GM18951 (cell line): ENCODE measurements at regions not wholly inside any gene's neighbourhood (a gene's known extent, or its start where the extent isn't known, plus 50 kb on each side); places are given as distances from the start of the nearest gene placed in this dataset.
"Not testable (repeated sequence)": the region's sequence is repeated elsewhere in the genome, so short reads cannot be mapped to it uniquely, and the experiment has no call there.

ENCODE experiments used
- POLR2A ChIP-seq: IDR thresholded peaks from 4 replicates; pipeline ENCODE4 v1.6.1; 2011; ENCODE audit warnings: mild to moderate bottlenecking; ENCODE audit not compliant: insufficient read length, insufficient read depth; ENCODE audit errors: extremely low read depth
- in situ Hi-C: fragments of 300-500 bp; cut with MboI; formaldehyde crosslinking; loops from one replicate; pipeline ENCODE4 v1.12.0; 2022; ENCODE audit warnings: low sequenced_read_pairs, mixed read lengths, inconsistent platforms; ENCODE audit not compliant: unreplicated experiment

GRCh38 chr1:192491804-192492554 is 83.6 kb upstream of the RGS1 start:
- in situ Hi-C loops = no loop called here
- TF ChIP-seq POLR2A = no peak

DNA sequence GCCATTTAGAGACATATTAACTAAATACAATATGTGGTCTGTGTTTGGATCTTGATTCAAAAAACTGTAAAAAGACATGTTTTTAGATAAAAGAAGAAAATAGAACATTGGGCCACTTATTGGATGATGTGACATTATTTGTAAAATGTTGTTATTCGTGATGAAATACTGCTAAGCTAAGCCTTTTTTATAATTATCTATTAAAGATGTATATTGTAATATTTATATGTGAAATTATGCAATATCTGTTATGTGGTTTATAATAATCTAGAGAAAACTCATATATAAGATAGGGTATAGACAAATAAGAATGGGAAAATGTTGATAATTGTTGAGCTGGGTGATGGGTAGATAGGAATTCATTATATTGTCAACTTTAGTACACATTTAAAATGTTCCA is 82.0 kb upstream of the RGS1 start:
- TF ChIP-seq POLR2A = no peak
- in situ Hi-C loops = no loop called here

GRCh38 chr1:192496369-192497056 is 79.1 kb upstream of the RGS1 start:
- no peak for TF ChIP-seq POLR2A
- in situ Hi-C loops = no loop called here

- in situ Hi-C loops = no loop called here
These were observed 78.3 kb upstream of the RGS1 start for GRCh38 chr1:192497214-192497794.

DNA sequence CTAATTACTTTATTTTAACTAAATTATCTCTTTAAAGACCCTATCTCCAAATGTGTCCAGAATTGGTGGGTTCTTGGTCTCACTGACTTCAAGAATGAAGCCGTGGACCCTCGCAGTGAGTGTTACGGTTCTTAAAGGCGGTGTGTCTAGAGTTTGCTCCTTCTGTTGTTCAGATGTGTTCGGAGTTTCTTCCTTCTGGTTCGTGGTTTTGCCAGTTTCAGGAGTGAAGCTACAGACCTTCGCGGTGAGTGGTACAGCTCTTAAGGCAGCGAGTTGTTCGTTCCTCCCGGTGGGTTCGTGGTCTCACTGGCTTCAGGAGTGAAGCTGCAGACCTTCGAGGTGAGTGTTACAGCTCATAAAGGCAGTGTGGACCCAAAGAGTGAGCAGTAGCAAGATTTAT is 77.5 kb upstream of the RGS1 start:
- in situ Hi-C loops = not testable (repeated sequence)

More at GRCh38 chr1:192497214-192497794, 78.3 kb upstream of the RGS1 start:
- no peak for TF ChIP-seq POLR2A

DNA sequence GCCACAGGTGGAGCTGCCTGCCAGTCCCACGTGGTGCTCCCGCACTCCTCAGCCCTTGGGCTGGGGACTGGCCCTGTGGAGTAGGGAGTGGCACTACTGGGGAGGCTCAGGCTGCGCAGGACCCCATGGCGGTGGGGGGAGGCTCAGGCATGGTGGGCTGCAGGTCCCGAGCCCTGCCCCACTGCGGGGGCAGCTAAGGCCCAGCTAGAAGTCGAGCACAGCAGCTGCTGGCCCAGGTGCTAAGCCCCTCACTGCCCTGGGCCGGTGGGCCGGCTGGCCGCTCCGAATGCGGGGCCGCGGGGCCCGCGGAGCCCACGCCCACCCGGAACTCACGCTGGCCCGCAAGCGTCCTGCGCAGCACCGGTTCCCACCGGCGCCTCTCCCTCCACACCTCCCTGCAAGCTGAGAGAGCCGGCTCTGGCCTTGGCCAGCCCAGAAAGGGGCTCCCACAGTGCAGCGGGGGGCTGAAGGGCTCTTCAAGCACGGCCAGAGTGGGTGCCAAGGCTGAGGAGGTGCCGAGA is 76.5 kb upstream of the RGS1 start:
- in situ Hi-C loops = not testable (repeated sequence)

DNA sequence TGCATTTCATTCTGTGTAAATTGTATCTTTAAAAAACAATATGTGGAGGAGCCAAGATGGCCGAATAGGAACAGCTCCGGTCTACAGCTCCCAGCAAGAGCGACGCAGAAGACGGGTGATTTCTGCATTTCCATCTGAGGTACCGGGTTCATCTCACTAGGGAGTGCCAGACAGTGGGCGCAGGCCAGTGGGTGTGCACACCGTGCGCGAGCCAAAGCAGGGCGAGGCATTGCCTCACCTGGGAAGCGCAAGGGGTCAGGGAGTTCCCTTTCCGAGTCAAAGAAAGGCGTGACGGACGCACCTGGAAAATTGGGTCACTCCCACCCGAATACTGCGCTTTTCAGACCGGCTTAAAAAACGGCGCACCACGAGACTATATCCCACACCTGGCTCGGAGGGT is 75.0 kb upstream of the RGS1 start:
- in situ Hi-C loops = not testable (repeated sequence)

- in situ Hi-C loops = no loop called here
These were observed 68.8 kb upstream of the RGS1 start for GRCh38 chr1:192506741-192507155.

DNA sequence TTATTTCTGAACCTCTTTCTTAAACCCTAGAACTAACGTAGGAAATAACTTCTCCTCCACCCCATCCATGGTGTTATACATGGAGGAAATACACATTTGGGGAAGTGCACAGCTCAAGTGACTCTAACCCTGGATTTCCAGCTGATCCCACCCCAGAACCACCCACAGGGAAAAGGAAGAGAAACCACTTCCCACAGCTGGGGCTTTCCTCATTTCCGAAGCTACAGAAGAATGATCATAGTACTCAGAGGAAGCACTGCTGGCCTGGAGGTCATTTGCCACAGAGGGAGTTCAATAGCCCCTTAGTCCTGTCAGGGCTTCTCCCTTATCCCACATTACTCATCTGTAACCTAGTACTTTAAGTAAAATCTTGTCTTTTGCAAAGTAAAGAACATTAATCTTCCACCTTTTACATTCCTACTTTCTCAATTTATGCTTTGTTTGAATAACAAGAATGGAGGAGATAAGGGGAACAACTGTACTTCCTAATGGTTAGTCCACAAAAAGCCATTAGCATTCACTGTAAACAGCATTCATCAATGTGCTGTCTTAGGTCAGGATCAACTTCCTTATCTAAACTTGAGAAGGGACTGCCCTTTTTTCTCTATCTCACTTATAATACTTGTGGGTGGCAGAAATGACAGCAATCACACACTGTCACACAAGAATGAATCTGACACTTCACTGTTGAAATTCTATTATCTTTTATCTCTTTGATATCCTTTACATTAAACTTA is 63.0 kb upstream of the RGS1 start:
- in situ Hi-C loops = no loop called here
- no peak for TF ChIP-seq POLR2A

More at GRCh38 chr1:192506741-192507155, 68.8 kb upstream of the RGS1 start:
- no peak for TF ChIP-seq POLR2A

DNA sequence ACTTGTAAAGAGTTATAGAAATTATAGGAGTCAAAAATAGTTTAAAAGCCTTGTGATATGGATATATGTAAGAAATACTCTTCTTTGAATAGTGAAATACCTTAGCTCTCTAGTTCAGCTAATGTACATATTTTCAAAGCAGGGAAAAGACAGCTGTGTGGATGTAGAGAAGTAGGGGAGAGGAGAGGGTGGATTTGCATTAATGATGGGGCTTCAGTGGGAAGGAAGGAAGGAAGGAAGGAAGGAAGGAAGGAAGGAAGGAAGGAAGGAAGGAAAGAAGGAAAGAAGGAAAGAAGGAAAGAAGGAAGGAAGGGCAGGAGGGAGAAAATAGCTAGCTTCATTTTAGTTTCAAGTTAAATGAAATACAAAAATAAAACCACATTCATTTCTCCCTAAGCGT is 62.4 kb upstream of the RGS1 start:
- no peak for TF ChIP-seq POLR2A

DNA sequence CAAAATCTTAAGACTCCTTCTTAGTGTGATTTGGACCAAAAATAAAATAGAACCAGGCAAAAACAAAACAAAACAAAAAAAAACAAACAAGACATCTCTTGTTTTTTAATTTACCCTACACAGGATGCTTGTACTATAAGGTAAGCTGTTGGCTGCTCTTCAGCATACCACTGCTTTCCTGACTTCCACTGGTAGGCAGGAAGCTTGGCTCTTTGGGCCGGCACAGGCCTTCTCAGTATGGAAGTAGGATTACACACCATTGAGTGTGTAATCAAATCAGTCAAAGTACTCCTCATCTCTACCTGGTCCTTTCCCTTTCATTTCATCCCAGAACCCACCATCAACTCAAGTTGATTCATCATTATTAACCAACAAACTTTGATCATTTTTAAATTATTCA is 61.9 kb upstream of the RGS1 start:
- no peak for TF ChIP-seq POLR2A
- in situ Hi-C loops = no loop called here

More for the DNA sequence above, 62.4 kb upstream of the RGS1 start:
- in situ Hi-C loops = no loop called here

- in situ Hi-C loops = no loop called here
These were observed 58.7 kb upstream of the RGS1 start for GRCh38 chr1:192516776-192517297.

DNA sequence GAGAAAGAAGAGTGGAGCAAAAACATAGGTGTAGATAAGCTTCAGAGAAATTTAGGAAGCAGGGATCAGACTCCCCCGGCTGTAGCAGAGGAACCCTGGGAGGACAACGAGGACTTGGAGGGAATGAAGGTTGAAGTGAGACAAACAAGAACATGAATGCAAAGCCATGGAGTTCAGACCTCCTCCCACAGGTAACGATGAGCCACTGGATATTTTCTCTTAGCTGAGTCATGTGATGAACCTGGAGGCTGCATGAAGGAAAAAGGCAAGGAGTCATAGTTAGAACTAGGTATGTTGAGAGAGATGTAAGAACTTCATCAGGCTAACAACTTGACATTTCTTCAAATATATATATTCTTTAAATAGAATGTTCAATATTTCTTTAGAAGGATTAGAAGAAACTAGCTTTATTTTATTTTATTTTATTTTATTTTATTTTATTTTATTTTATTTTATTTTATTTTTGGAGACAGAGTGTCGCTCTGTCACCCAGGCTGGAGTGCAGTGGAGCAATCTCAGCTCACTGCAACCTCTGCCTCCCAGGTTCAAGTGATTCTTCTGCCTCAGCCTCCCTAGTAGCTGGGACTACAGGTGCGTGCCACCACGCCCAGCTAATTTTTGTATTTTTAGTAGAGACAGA is 57.7 kb upstream of the RGS1 start:
- in situ Hi-C loops = not testable (repeated sequence)

More at GRCh38 chr1:192516776-192517297, 58.7 kb upstream of the RGS1 start:
- TF ChIP-seq POLR2A = no peak
